NCI-H524 treated with DMSO at 0.1 percent for 48 hours (cell line): ENCODE measurements at regions not wholly inside any gene's neighbourhood (a gene's known extent, or its start where the extent isn't known, plus 50 kb on each side); places are given as distances from the start of the nearest gene placed in this dataset.

ENCODE experiments used
- DNase-seq: peaks from one replicate; lab custom pipeline; 2025; lab: John Stamatoyannopoulos, UW

DNA sequence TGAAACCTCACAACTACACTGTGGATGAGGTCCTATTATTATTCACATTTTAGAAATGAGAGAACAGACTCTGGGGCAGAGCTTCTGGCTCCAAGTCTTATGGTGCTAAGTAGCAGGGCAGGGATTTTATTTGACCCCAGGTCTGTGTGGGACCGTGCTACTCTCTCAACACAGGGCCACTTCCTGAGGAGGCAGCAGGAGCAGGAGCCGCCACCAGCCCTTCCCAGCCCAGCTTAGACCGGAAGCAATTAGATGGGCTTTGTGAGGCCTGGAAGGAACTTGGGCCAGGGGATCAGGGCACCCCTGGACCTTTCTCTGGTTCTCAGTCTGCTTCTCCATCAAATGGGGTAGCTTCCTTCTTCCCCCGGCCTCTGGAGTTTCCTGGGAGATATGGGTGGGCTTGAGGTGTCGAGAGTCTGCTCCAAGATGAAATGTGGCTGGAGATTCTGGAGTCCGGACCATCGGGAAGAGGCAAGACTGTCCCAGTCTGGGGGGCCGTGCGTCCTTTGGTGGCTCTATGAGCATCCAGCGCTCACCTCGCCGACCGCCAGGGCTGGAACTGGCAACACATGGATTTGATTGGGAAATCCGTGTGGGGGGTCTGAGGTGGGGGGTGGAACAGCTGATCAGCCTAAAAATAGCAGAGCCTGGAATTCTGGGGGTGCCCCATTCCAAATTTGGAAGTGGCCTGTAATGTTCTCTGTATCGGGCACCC is 136.8 kb downstream of the FOXD2 start:
- no peak for DNase-seq

GRCh38 chr1:47575855-47576757 is 138.3 kb downstream of the FOXD2 start:
- DNase-seq: no peak

DNA sequence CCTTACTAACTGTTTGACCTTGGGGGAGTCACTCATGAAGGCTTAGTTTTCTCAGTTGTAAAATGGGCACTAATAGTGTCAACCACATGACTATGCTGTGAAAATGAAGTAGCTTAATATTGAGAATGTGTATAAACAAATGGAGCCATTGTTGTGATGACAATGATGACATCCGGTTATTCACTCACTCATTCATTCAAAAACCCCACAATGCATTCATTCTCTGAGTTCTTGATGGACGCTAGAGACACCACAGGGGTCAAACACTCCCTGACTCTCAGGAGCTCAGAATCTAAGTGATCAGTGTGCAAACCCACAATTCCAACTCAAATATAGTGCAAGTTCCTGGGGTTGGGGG is 138.9 kb downstream of the FOXD2 start:
- DNase-seq: no peak

DNA sequence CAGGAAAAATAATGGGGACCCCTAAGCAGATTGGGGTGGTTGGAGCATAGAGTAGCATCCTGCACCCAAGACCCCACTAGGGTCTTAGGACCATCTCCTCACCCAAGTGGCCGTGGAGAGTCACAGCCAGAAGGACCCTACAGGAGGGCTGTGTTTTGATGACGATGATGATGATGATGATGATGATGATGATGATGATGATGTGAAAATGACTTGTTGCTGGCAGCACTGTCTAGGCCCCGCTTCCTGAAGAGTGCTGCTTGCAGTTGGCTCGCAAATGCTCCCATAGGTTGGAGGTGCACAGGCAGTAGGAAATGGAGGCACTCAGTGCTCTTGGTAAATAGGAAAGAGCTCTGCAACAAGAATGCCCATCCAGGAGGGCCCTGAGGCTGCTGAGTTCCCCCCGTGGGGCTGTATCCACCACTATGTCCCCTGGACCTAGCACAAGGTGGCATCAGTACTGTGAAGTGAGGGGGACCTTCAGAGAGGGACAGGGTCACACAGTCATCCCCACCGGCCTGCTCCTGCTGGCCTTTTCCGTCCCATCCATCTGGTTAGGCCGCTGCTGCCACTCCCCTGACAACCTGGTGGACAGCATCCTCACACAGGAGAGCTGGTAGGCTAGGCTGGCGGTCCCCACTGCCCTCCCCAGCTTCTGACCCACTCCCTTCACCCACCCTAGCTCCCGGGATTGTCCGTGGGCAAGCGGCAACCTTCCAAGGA is 139.6 kb downstream of the FOXD2 start:
- DNase-seq: no peak

- no peak for DNase-seq
Measured at GRCh38 chr1:47578026-47578720, 140.3 kb downstream of the FOXD2 start.

DNA sequence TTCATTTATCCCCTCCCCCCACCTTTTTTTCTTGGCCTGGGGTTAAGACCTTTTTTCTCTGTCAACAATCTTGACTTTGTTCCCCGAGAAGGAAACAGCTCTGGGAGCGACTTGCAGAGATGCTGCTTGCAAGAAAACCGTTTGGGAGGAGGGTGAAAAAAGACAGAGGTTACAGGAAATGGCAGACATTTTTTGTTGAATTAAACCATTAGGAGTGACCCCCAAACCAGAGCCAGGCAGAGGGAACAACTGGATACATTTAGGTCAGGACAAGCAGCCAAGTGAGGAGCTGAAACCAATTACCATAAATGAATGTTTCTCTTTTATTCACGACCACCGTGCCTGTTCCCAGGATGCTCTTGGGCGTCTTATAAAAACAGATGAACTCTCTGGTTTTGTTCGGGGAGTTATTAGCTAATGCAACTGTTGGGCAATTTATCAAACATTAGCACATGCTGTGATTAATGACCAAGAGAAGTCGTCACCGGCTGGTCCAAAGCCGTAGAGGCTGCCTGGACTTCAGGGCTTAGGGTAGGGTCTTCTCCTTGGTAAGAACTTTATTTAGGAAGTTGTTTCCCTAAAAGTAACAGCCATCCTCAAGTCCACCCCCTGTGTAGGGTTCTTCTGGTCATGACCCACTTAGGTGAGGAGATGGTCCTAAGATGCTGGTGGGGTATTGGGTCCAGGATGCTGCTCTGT is 141.0 kb downstream of the FOXD2 start:
- DNase-seq: no peak

DNA sequence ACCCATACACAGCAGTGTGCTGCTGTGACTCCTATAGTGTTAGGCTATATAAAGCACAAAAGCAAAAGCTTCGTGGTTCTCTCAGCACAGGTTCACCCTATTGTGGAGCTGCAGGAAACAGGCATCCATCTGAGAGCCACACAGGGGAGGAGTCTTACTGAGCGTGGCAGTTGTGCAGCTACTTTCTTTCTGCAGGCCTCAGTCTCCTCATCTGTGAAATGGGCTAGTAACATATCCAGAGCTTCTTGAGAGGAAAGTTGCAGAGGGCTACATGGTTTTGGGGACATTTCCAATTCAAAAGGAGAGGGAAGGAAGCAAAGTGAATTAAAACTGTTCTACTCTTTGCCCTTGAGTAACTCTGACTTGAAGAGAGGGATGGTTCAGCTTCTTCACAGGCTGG is 142.0 kb downstream of the FOXD2 start:
- no peak for DNase-seq

DNA sequence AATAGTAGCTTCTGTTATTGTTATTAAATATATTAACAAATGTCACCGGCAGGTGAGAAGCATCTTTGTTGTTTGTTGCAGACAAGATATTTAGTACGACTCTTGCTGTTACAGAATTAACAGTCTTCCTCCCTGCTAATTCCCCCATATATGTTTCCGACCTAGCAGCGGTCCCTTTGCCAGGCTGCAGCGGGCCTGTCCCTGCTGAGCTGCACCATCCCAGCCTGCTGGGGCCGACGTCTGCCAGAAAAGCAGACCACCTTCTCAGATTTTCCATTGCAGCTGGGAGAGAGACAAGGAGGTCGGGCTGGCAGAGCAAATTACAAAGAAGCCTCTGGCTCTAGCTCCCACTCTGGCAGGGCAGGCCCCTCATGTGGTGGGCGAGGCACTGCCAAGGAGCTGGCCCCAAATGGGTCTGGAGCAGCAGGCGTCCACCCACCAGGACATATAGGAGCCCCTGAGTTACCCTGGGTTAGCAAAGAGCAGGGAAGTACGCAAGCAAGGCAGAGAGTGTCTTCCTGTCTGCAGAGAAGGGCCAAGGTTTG is 142.7 kb downstream of the FOXD2 start:
- no peak for DNase-seq

DNA sequence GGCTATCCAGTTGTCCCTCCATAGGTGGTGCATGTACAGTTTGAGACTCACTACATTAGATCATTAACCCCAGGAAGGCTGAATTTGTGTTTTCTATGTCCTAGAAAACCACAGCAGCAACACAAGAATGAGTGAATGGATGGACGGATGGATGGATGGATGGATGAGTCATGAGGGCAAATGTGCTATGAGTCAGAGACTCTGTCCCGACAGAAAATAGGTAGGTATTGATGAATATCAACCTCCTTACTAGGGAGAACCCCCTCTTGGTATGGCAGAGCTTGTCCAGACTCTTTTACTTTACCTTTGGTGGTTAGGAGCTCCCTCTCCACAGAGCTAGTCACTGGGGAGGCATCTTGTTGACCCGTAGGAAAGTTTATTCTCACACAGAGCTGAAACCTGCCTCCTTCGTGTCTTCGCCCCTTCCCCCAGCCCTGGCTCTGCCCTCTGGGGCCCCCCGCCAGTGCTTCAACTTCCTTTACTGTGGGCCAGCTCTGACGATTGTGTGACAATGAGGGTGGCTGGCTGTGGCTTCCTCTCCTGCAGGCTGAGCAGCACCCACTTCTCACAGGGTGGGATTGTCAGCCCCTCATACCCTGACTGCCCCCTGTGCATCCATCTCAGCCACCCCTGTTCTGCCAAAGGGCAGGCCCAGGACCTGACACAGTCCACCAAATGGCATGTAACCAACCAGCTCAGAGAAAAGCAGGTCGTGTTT is 145.2 kb downstream of the FOXD2 start:
- no peak for DNase-seq

GRCh38 chr1:47584249-47584648 is 146.4 kb downstream of the FOXD2 start:
- no peak for DNase-seq

GRCh38 chr1:47585141-47585902 is 147.5 kb downstream of the FOXD2 start:
- DNase-seq: no peak

GRCh38 chr1:47587891-47588582 is 150.2 kb downstream of the FOXD2 start:
- no peak for DNase-seq

DNA sequence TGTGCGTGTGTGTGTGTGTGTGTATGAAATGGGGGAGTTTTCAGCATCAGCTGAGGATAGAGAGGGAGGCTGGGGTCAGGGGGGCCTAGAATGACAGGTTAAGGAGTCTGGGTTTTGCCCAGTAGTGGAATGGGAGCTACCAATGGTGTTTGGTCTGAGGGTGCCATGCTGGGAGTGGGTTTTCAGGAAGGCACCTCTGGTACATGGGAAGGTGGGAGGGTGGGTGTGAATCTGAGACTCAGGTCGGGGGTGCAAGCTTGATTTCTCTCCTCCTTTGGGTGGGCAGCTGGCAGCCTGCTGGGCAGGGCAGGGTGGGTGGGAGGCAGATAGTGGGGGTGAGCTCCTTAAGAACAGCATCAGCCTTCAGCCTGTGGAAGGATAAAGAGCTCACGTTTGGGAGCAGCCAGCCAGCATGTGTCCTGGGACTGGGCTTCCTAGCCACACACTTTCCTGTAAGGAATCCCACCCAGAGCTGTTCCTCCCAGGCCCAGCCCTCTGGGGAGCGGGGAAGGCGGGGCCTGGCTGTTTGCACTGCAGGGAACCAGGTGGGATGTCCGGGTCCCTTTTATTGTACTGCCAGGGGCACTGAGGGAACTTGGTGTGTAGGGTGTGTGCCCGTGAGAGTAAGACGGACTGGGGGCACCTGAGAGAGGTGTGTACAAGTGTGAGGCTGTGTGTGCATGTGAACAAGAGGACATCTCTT is 152.8 kb downstream of the FOXD2 start:
- DNase-seq: no peak

DNA sequence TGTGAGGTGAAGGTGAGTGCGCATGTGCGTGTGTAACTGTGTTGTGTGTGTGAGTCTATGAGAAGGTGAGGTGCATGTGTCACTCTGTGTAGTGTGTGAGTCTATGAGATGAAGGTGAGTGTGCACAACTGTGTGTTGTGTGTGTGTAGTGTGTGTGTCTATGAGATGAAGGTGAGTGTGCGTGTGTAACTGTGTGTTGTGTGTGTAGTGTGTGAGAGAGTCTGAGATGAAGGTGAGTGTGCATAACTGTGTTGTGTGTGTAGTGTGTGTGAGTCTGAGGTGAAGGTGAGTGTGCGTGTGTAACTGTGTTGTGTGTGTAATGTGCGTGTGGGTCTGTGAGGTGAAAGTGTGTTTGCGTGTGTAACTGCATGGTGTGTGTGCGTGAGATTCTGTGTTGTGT is 154.0 kb downstream of the FOXD2 start:
- no peak for DNase-seq

GRCh38 chr1:47592296-47593012 is 154.6 kb downstream of the FOXD2 start:
- DNase-seq: no peak

DNA sequence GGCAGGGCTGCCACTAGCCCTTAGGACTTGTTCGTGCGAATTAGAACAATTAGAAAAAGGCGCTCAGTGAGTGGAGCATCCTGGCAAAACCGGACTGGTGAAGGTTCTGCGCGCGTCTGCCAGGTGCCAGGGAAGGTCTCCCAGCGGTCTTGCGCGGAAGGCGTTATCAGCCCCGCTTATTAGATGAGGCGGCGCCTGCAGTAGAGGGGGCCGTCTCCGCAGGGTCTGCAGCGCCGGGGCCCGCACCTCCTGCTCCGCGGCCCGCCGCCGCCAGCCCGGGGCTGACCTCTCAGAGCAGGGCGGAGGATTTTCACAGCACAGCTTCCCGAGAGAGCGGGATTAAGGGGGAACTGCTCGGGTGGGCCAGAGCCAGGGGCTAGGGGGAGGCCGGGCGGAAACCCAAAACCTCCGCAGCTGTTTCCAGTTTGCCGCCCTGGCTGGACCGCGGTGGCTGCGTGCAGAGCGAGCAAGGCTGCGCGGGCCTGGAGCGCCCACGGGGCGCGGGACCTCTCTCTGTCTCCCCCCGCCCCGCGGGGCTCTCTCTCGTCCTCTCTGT is 155.2 kb downstream of the FOXD2 start:
- DNase-seq: no peak

- no peak for DNase-seq
Measured at GRCh38 chr1:47593598-47594285, 155.9 kb downstream of the FOXD2 start.
